DND-41 (cell line): ENCODE measurements at regions not wholly inside any gene's neighbourhood (a gene's known extent, or its start where the extent isn't known, plus 50 kb on each side); places are given as distances from the start of the nearest gene placed in this dataset.

Experiments used
- ATAC-seq: fragments of 200-7000 bp; cut with Tn5 transposase; 3 replicates; pipeline ENCODE4 v1.9.1; 2021; ENCODE audit warnings: low read depth; ENCODE audit not compliant: insufficient read depth
- DNase-seq: peaks from one replicate; pipeline ENCODE4 v3.0.0-alpha.2; 2020
- H2AFZ ChIP-seq: 2 replicates; pipeline ENCODE4 v1.6.0; 2012; ENCODE audit warnings: low read depth, low read length
- H3K27ac ChIP-seq: 2 replicates; pipeline ENCODE4 v1.5.1; 2012; ENCODE audit warnings: low read length, inconsistent platforms
- H3K27me3 ChIP-seq: fragments of 200-600 bp; sonication (generic); 2 replicates; pipeline ENCODE4 v1.6.0; 2012; ENCODE audit warnings: low read length, mild to moderate bottlenecking, inconsistent platforms; ENCODE audit not compliant: insufficient read depth, poor library complexity
- H3K36me3 ChIP-seq: 2 replicates; pipeline ENCODE4 v1.5.1; 2012; ENCODE audit warnings: low read length, inconsistent platforms; ENCODE audit not compliant: insufficient read depth
- H3K4me1 ChIP-seq: 2 replicates; pipeline ENCODE4 v1.5.1; 2012; ENCODE audit warnings: mild to moderate bottlenecking, low read length; ENCODE audit not compliant: insufficient read depth
- H3K4me2 ChIP-seq: 2 replicates; pipeline ENCODE4 v1.6.0; 2012; ENCODE audit warnings: mild to moderate bottlenecking, moderate library complexity, low read length, inconsistent platforms; ENCODE audit not compliant: insufficient read depth
- H3K4me3 ChIP-seq, 2 experiments: fragments of 200-600 bp in 1 of 2; shearing (Covaris generic) in 1 of 2; 2 replicates each; pipeline ENCODE4 v1.5.1; 2012 to 2016; ENCODE audit warnings: inconsistent platforms in 2 of 2, low read length in 2 of 2, mild to moderate bottlenecking in 2 of 2, low read depth in 1 of 2, moderate library complexity in 1 of 2
- H3K79me2 ChIP-seq: 2 replicates; pipeline ENCODE4 v1.6.0; 2012; ENCODE audit warnings: low read length, inconsistent platforms; ENCODE audit not compliant: insufficient read depth
- H3K9ac ChIP-seq: 2 replicates; pipeline ENCODE4 v1.6.0; 2012; ENCODE audit warnings: low read depth, mild to moderate bottlenecking, inconsistent platforms, low read length, moderate library complexity
- H3K9me3 ChIP-seq: 2 replicates; pipeline ENCODE4 v1.5.1; 2012; ENCODE audit warnings: low read length, moderate library complexity, mild to moderate bottlenecking, inconsistent platforms; ENCODE audit not compliant: insufficient read depth, severe bottlenecking
- H4K20me1 ChIP-seq: 2 replicates; pipeline ENCODE4 v1.6.0; 2012; ENCODE audit warnings: low read length; ENCODE audit not compliant: insufficient read depth
- CTCF ChIP-seq: IDR thresholded peaks from 2 replicates; pipeline ENCODE4 v1.5.1; 2012; ENCODE audit warnings: borderline replicate concordance, low read length, moderate library complexity, mild to moderate bottlenecking; ENCODE audit not compliant: poor library complexity, severe bottlenecking; ENCODE audit errors: extremely low read depth
- EZH2 ChIP-seq: IDR thresholded peaks from 3 replicates; pipeline ENCODE4 v1.6.1; 2012; ENCODE audit warnings: borderline replicate concordance, low read depth, mild to moderate bottlenecking, moderate library complexity, low read length, inconsistent platforms; ENCODE audit not compliant: severe bottlenecking

- no peak overlapping the region for H3K4me2 ChIP-seq
- no peak overlapping the region for H3K27ac ChIP-seq
- DNase-seq = no peak
- H4K20me1 ChIP-seq = no peaks in the 10 kb centered on the region; the same call in 1 of the 2 replicates
- H3K36me3 ChIP-seq = no peaks in the 10 kb centered on the region
- peaks cover 8% of the 10 kb centered on the region for H3K27me3 ChIP-seq
- no peaks in the 10 kb centered on the region for H3K9me3 ChIP-seq
- H3K4me3 ChIP-seq = no peak overlapping the region
- ATAC-seq = no peak
- no peaks in the 10 kb centered on the region for H3K4me1 ChIP-seq
- TF ChIP-seq EZH2 (no peak), CTCF (no peak)
- no peak overlapping the region for H2AFZ ChIP-seq
- H3K79me2 ChIP-seq = no peaks in the 10 kb centered on the region
- no peak overlapping the region for H3K9ac ChIP-seq
These were observed 559.9 kb downstream of the MN1 start for GRCh38 chr22:27241430-27242321.

GRCh38 chr22:27242474-27242873 lies 559.1 kb downstream of the MN1 start:
- no peaks in the 10 kb centered on the region; the same call in 1 of the 2 replicates for H4K20me1 ChIP-seq
- no peak for TF ChIP-seq EZH2
- TF ChIP-seq CTCF = no peak
- no peak overlapping the region for H3K27ac ChIP-seq
- no peaks in the 10 kb centered on the region for H3K9me3 ChIP-seq
- ATAC-seq (no peak), DNase-seq (no peak)
- H2AFZ ChIP-seq = no peak overlapping the region
- peaks cover 6% of the 10 kb centered on the region for H3K27me3 ChIP-seq
- H3K4me2 ChIP-seq = no peak overlapping the region
- H3K9ac ChIP-seq = no peak overlapping the region
- H3K4me1 ChIP-seq = no peaks in the 10 kb centered on the region
- no peaks in the 10 kb centered on the region for H3K36me3 ChIP-seq
- no peaks in the 10 kb centered on the region for H3K79me2 ChIP-seq
- H3K4me3 ChIP-seq = no peak overlapping the region

- Histone ChIP-seq H3K9me3 (no peaks in the 10 kb centered on the region), H3K36me3 (no peaks in the 10 kb centered on the region), H3K4me1 (no peaks in the 10 kb centered on the region; the same call in 1 of the 2 replicates), H4K20me1 (no peaks in the 10 kb centered on the region; the same call in 1 of the 2 replicates), H3K79me2 (no peaks in the 10 kb centered on the region), H2AFZ (no peak overlapping the region), H3K27me3 (peaks cover 5% of the 10 kb centered on the region), H3K4me3 (no peak overlapping the region), H3K9ac (no peak overlapping the region), H3K27ac (no peak overlapping the region), H3K4me2 (no peak overlapping the region)
- TF ChIP-seq EZH2 (no peak), CTCF (no peak)
- no peak for DNase-seq
- ATAC-seq = no peak
These were observed 558.5 kb downstream of the MN1 start for GRCh38 chr22:27242917-27243589.
